H1 (cell line): ENCODE measurements at regions not wholly inside any gene's neighbourhood (a gene's known extent, or its start where the extent isn't known, plus 50 kb on each side); places are given as distances from the start of the nearest gene placed in this dataset.

Experiments
- TF ChIP-seq, protein P1 (sequence below): fragments of 300-600 bp; sonication (generic); IDR thresholded peaks from 2 replicates; pipeline ENCODE4 v1.7.1; 2012; ENCODE audit warnings: low read length, moderate library complexity, mild to moderate bottlenecking, inconsistent platforms; ENCODE audit not compliant: insufficient replicate concordance

DNA sequence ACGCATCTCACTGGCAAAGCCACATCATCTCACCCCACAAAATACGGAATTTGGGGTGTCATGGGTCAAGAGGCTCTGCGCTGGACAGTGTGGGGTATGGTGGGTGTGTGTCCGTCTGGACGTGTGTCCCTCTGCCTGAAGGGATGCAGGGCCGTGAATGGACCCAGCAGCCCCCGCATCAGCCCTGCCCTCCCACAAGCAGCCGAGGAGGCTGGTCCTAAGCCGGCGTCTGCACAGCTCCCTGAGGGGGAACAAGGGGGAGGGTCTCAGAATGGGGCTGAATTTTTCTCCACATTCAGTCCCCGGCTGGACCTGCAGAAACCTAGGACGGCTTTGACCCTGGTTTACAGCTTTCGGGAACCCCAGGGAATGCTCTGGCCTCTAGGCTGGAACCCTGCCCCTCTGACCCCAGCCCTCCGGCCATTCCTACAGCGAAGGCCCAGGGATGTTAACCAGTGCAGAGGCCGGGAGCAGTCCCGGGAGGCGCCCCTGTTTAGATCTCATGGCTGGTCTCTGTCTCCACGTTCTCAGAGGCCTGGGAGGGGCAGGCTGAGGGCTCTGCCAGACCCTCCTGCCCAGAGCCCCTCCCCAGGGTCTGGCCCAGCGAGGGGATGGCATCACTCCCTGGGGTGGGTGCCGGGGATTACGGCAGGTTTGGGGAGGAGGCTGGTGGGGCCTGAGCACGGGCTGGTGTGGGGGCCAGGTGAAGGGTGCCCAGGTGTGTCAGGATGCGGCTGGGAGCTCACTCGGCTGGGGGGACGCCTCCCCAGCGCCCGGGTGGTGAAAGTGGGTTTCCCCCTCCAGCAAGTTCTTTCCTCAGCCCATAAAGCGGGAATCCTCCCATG lies 156.5 kb upstream of the C14orf180 start (continued):
- TF ChIP-seq, protein P1, sequence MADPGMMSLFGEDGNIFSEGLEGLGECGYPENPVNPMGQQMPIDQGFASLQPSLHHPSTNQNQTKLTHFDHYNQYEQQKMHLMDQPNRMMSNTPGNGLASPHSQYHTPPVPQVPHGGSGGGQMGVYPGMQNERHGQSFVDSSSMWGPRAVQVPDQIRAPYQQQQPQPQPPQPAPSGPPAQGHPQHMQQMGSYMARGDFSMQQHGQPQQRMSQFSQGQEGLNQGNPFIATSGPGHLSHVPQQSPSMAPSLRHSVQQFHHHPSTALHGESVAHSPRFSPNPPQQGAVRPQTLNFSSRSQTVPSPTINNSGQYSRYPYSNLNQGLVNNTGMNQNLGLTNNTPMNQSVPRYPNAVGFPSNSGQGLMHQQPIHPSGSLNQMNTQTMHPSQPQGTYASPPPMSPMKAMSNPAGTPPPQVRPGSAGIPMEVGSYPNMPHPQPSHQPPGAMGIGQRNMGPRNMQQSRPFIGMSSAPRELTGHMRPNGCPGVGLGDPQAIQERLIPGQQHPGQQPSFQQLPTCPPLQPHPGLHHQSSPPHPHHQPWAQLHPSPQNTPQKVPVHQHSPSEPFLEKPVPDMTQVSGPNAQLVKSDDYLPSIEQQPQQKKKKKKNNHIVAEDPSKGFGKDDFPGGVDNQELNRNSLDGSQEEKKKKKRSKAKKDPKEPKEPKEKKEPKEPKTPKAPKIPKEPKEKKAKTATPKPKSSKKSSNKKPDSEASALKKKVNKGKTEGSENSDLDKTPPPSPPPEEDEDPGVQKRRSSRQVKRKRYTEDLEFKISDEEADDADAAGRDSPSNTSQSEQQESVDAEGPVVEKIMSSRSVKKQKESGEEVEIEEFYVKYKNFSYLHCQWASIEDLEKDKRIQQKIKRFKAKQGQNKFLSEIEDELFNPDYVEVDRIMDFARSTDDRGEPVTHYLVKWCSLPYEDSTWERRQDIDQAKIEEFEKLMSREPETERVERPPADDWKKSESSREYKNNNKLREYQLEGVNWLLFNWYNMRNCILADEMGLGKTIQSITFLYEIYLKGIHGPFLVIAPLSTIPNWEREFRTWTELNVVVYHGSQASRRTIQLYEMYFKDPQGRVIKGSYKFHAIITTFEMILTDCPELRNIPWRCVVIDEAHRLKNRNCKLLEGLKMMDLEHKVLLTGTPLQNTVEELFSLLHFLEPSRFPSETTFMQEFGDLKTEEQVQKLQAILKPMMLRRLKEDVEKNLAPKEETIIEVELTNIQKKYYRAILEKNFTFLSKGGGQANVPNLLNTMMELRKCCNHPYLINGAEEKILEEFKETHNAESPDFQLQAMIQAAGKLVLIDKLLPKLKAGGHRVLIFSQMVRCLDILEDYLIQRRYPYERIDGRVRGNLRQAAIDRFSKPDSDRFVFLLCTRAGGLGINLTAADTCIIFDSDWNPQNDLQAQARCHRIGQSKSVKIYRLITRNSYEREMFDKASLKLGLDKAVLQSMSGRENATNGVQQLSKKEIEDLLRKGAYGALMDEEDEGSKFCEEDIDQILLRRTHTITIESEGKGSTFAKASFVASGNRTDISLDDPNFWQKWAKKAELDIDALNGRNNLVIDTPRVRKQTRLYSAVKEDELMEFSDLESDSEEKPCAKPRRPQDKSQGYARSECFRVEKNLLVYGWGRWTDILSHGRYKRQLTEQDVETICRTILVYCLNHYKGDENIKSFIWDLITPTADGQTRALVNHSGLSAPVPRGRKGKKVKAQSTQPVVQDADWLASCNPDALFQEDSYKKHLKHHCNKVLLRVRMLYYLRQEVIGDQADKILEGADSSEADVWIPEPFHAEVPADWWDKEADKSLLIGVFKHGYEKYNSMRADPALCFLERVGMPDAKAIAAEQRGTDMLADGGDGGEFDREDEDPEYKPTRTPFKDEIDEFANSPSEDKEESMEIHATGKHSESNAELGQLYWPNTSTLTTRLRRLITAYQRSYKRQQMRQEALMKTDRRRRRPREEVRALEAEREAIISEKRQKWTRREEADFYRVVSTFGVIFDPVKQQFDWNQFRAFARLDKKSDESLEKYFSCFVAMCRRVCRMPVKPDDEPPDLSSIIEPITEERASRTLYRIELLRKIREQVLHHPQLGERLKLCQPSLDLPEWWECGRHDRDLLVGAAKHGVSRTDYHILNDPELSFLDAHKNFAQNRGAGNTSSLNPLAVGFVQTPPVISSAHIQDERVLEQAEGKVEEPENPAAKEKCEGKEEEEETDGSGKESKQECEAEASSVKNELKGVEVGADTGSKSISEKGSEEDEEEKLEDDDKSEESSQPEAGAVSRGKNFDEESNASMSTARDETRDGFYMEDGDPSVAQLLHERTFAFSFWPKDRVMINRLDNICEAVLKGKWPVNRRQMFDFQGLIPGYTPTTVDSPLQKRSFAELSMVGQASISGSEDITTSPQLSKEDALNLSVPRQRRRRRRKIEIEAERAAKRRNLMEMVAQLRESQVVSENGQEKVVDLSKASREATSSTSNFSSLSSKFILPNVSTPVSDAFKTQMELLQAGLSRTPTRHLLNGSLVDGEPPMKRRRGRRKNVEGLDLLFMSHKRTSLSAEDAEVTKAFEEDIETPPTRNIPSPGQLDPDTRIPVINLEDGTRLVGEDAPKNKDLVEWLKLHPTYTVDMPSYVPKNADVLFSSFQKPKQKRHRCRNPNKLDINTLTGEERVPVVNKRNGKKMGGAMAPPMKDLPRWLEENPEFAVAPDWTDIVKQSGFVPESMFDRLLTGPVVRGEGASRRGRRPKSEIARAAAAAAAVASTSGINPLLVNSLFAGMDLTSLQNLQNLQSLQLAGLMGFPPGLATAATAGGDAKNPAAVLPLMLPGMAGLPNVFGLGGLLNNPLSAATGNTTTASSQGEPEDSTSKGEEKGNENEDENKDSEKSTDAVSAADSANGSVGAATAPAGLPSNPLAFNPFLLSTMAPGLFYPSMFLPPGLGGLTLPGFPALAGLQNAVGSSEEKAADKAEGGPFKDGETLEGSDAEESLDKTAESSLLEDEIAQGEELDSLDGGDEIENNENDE, result no peak
